ENCODE measurements at regions not wholly inside any gene's neighbourhood (a gene's known extent, or its start where the extent isn't known, plus 50 kb on each side); places are given as distances from the start of the nearest gene placed in this dataset.

DNA sequence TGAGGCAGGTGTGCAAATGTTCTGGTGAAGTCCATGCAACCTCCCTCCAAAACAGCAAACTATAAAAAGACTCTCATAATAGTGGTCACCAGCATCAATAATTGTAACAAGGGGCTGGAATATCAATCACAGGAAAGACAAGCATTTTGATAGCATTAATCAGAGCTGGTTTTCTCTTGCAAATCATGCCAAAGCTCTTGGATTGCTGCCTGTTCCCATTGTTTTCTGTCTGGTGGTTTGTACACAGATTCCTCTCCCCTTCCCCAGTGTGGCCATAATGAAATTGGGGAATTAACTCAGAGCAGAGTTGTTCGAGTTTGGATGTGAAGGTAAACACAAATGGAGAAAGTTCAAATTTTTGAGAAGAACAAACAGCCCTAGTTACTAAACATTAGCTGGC lies 134.2 kb downstream of the CDCA7 start:
- TF ChIP-seq, protein P1, sequence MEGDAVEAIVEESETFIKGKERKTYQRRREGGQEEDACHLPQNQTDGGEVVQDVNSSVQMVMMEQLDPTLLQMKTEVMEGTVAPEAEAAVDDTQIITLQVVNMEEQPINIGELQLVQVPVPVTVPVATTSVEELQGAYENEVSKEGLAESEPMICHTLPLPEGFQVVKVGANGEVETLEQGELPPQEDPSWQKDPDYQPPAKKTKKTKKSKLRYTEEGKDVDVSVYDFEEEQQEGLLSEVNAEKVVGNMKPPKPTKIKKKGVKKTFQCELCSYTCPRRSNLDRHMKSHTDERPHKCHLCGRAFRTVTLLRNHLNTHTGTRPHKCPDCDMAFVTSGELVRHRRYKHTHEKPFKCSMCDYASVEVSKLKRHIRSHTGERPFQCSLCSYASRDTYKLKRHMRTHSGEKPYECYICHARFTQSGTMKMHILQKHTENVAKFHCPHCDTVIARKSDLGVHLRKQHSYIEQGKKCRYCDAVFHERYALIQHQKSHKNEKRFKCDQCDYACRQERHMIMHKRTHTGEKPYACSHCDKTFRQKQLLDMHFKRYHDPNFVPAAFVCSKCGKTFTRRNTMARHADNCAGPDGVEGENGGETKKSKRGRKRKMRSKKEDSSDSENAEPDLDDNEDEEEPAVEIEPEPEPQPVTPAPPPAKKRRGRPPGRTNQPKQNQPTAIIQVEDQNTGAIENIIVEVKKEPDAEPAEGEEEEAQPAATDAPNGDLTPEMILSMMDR (IDR thresholded peaks at IDR 0.05) = no peak
- no peak for TF ChIP-seq EP300 (IDR thresholded peaks at IDR 0.05)
- TF ChIP-seq POLR2A (IDR thresholded peaks at IDR 0.05) = no peak

Data from gastroesophageal sphincter (tissue), 3 donors.